ENCODE measurements at regions not wholly inside any gene's neighbourhood (a gene's known extent, or its start where the extent isn't known, plus 50 kb on each side); places are given as distances from the start of the nearest gene placed in this dataset.

- TF ChIP-seq, protein P1, sequence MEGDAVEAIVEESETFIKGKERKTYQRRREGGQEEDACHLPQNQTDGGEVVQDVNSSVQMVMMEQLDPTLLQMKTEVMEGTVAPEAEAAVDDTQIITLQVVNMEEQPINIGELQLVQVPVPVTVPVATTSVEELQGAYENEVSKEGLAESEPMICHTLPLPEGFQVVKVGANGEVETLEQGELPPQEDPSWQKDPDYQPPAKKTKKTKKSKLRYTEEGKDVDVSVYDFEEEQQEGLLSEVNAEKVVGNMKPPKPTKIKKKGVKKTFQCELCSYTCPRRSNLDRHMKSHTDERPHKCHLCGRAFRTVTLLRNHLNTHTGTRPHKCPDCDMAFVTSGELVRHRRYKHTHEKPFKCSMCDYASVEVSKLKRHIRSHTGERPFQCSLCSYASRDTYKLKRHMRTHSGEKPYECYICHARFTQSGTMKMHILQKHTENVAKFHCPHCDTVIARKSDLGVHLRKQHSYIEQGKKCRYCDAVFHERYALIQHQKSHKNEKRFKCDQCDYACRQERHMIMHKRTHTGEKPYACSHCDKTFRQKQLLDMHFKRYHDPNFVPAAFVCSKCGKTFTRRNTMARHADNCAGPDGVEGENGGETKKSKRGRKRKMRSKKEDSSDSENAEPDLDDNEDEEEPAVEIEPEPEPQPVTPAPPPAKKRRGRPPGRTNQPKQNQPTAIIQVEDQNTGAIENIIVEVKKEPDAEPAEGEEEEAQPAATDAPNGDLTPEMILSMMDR (IDR thresholded peaks at IDR 0.05), result no peak
- TF ChIP-seq EZH2phosphoT487 (IDR thresholded peaks at IDR 0.05; ENCODE audit: borderline replicate concordance, low read depth) (no peak), POLR2AphosphoS5 (IDR thresholded peaks at IDR 0.05; ENCODE audit: low read depth, low read length) (no peak), TCF12 (IDR thresholded peaks at IDR 0.05) (no peak), RFX5 (IDR thresholded peaks at IDR 0.05; ENCODE audit: low read length) (no peak), CHD2 (IDR thresholded peaks at IDR 0.05; ENCODE audit: low read length, partially characterized antibody) (no peak), SIN3A (IDR thresholded peaks at IDR 0.05; ENCODE audit: borderline replicate concordance, low read depth, low read length) (no peak), PBX3 (IDR thresholded peaks at IDR 0.05) (no peak), YY1 (IDR thresholded peaks at IDR 0.05; ENCODE audit: low read depth) (no peak), EP300 (IDR thresholded peaks at IDR 0.05; ENCODE audit: borderline replicate concordance in 1 of 2, low read depth in 1 of 2, low read length in 1 of 2) (no peak), MAX (IDR thresholded peaks at IDR 0.05; ENCODE audit: low read depth) (no peak), GATA2 (CRISPR knock-in tag; IDR thresholded peaks at IDR 0.05) (no peak)
- TF ChIP-seq, protein P2, sequence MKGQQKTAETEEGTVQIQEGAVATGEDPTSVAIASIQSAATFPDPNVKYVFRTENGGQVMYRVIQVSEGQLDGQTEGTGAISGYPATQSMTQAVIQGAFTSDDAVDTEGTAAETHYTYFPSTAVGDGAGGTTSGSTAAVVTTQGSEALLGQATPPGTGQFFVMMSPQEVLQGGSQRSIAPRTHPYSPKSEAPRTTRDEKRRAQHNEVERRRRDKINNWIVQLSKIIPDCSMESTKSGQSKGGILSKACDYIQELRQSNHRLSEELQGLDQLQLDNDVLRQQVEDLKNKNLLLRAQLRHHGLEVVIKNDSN (IDR thresholded peaks at IDR 0.05; ENCODE audit: borderline replicate concordance, low read depth), result no peak
- TF ChIP-seq, protein P3, sequence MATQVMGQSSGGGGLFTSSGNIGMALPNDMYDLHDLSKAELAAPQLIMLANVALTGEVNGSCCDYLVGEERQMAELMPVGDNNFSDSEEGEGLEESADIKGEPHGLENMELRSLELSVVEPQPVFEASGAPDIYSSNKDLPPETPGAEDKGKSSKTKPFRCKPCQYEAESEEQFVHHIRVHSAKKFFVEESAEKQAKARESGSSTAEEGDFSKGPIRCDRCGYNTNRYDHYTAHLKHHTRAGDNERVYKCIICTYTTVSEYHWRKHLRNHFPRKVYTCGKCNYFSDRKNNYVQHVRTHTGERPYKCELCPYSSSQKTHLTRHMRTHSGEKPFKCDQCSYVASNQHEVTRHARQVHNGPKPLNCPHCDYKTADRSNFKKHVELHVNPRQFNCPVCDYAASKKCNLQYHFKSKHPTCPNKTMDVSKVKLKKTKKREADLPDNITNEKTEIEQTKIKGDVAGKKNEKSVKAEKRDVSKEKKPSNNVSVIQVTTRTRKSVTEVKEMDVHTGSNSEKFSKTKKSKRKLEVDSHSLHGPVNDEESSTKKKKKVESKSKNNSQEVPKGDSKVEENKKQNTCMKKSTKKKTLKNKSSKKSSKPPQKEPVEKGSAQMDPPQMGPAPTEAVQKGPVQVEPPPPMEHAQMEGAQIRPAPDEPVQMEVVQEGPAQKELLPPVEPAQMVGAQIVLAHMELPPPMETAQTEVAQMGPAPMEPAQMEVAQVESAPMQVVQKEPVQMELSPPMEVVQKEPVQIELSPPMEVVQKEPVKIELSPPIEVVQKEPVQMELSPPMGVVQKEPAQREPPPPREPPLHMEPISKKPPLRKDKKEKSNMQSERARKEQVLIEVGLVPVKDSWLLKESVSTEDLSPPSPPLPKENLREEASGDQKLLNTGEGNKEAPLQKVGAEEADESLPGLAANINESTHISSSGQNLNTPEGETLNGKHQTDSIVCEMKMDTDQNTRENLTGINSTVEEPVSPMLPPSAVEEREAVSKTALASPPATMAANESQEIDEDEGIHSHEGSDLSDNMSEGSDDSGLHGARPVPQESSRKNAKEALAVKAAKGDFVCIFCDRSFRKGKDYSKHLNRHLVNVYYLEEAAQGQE (IDR thresholded peaks at IDR 0.05; ENCODE audit: low read depth, low read length), result no peak
Measured at GRCh38 chr6:26301638-26302037, 63.4 kb upstream of the BTN3A2 start.

Data from SK-N-SH (cell line).